Embryonic facial prominence (tissue), 1 donor: ENCODE measurements at regions not wholly inside any gene's neighbourhood (a gene's known extent, or its start where the extent isn't known, plus 50 kb on each side); places are given as distances from the start of the nearest gene placed in this dataset.
"Not testable (repeated sequence)": the region's sequence is repeated elsewhere in the genome, so short reads cannot be mapped to it uniquely, and the experiment has no call there.

Source experiments
- DNase-seq: peaks from one replicate; pipeline ENCODE4 v3.0.0-alpha.2; 2016; ENCODE audit errors: extremely low spot score

- DNase-seq = no peak
Measured at GRCh38 chr3:110391640-110392395, 679.8 kb upstream of the NECTIN3 start.

GRCh38 chr3:110393941-110394340, 677.7 kb upstream of the NECTIN3 start:
- DNase-seq = no peak

GRCh38 chr3:110397115-110397514, 674.5 kb upstream of the NECTIN3 start:
- no peak for DNase-seq

DNA sequence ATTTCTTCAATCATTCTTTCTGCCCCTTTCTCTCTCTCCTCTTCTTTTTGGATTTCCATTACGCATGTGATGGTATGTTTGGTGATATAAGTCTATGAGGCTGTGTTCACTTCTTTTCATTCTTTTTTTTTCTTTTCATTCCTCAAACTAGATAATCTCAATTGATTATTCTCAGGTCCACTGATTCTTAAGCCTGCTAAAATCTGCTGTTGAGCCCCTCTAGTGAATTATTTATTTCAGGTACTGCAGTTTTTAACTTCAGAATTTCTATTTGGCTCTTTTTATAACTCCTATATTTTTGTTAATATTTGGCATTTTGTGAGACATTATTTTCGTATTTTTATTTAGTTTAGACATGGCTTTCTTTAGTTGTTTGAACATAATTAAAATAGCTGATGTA, 671.3 kb upstream of the NECTIN3 start:
- DNase-seq = no peak

- no peak for DNase-seq
Measured at GRCh38 chr3:110405830-110406585, 665.6 kb upstream of the NECTIN3 start.

- no peak for DNase-seq
Measured at GRCh38 chr3:110413266-110413665, 658.4 kb upstream of the NECTIN3 start.

DNA sequence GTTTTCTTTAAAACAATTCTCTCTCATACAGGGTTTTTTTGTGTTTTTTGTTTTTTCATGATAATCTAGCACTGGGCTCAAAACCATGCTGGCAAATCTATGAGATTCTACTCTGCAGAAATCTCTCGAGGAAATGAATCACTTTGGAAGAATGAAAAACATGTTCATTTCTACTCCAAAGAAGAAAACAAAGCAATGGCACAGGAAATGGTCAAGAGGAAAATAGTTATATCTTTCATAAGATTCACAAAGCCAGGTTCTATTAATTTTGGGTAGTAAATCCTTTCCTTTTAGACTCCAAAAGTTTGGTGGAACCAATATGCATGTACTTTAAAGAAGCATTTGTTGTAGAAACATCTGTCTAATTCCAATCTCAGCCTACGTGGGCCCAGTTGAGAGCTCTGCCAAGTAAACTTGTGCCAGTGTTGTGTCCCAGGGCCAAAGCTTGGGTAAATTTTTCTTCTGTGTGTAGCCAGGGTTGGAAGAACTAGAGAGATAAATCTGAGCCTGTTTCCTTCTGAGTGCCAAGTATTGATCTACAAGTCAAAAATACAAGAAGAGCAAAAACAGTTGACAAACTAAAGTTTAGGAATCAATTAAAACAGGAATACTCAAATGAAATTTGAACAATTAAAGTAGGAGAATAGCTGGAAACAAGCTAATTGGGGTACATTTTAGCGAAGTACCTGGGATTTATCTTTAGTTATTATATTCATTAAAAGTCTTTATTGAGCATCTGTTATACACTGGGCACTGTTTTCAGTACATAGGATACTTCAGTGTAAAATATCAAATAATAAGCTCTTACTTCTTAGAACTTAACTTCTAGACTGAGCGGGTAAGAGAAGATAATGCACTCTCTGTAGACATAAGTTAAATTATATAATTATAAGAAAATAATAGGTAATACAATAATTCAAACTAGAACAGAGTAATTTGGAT, 657.5 kb upstream of the NECTIN3 start:
- no peak for DNase-seq

DNA sequence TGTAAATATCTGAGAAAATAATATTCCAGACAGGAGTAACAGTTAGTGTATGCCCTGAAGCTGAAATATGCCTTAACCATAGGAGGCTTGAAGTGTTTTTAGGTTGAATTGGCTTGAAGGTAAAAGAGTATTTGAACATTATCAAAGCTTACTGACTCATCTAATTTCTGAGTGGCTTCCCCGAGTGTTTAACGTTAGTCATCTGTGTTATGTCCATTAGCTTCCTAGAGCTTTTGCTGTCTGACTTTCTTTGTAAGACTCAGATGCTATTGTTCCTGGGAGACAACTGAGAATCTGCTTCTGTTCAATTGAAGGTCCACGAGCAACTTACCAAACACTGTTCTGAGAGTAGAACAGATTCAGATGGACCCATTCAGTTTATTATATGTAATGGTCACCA, 656.8 kb upstream of the NECTIN3 start:
- no peak for DNase-seq

DNA sequence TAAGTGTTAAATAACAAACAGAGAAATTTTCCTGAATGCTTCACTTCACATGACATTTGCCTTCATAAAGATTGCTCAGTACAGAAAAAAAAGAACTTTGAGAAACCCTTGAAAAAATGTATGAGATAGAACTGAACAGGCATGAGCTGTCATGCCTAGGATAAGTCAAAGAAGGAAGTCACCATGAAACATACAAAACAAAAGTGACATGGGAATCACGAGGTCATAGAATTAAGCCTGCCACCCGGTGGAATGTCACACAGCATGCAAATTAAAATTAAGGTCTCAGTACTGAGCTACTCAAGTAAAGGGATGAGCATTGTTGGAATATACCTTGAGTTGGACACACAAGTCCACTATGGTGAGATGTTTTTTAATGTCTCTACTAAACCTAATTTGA, 652.5 kb upstream of the NECTIN3 start:
- no peak for DNase-seq

- DNase-seq = no peak
Measured at GRCh38 chr3:110419601-110420000, 652.0 kb upstream of the NECTIN3 start.

- no peak for DNase-seq
Measured at GRCh38 chr3:110420158-110420641, 651.4 kb upstream of the NECTIN3 start.

- DNase-seq = no peak
Measured at GRCh38 chr3:110423276-110423675, 648.3 kb upstream of the NECTIN3 start.

- no peak for DNase-seq
Measured at GRCh38 chr3:110430146-110430545, 641.5 kb upstream of the NECTIN3 start.

DNA sequence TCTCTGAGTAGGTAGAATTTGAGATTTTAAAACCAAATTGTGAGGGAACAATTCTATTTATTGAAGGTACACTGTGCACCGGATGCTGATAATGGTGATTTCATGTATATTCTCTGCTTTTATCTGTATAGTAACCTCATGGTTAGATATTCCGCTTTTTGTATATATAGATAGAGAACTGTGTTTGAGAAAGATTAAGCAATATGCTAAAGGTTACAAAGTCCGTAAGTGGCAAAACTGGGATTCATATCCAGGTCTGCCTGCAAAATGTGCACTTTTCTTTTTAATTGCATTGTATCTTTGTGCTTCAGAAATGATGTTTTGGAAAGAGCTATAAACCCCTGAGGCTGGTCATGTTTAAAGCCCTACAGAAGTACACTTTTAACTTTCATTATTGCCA, 635.4 kb upstream of the NECTIN3 start:
- no peak for DNase-seq

DNA sequence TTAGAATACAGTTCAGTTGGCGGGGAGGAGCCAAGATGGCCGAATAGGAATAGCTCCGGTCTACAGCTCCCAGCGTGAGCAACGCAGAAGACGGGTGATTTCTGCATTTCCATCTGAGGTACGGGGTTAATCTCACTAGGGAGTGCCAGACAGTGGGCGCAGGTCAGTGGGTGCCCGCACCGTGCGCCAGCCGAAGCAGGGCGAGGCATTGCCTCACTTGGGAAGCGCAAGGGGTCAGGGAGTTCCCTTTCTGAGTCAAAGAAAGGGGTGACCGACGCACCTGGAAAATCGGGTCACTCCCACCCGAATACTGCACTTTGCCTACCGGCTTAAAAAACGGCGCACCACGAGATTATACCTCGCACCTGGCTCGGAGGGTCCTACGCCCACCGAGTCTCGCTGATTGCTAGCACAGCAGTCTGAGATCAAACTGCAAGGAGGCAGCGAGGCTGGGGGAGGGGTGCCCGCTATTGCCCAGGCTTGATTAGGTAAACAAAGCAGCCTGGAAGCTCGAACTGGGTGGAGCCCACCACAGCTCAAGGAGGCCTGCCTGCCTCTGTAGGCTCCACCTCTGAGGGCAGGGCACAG, 631.5 kb upstream of the NECTIN3 start:
- not testable (repeated sequence) for DNase-seq

- DNase-seq = no peak
Measured at GRCh38 chr3:110454066-110454465, 617.5 kb upstream of the NECTIN3 start.

GRCh38 chr3:110456001-110456400, 615.6 kb upstream of the NECTIN3 start:
- DNase-seq = no peak

- DNase-seq = no peak
Measured at GRCh38 chr3:110456438-110457138, 615.0 kb upstream of the NECTIN3 start.

- no peak for DNase-seq
Measured at GRCh38 chr3:110457508-110457907, 614.1 kb upstream of the NECTIN3 start.

DNA sequence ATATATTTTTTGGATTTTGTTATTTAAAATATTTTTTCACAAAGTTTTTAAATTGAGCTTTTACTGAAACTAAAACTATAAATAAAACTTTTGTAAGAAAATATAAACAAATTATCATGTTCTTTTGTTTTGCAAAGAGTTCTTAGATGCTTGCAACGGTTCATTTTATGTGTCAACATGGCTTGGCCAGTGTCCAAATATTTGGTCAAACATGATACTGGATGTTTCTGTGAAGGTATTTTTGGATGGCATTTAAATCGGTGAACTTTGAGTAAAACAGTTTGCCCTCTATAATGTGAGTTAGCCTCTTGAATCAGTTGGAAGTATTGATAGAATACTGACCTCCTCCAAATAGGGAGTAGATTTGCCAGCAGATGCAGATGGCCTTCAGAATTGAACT, 612.6 kb upstream of the NECTIN3 start:
- no peak for DNase-seq

DNA sequence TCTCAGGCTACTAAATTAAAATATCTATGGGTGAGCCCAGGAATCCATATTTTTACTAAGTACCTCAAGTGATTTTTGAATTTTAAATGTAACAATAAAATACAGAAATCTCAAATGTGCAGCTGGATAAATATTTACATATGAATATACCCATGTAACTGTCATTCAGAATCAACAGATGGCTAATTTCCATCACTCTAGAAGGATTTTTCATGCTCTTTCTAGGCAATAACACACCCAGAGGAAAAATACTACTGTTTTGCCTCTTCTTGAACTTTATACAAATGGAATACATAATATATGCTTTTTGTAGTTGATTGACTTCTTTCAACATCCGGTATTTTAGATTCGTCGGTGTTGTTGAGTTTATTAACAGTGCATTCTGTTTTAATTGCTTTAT, 601.3 kb upstream of the NECTIN3 start:
- no peak for DNase-seq
